Body of pancreas (tissue), 4 donors: ENCODE measurements at regions not wholly inside any gene's neighbourhood (a gene's known extent, or its start where the extent isn't known, plus 50 kb on each side); places are given as distances from the start of the nearest gene placed in this dataset.

Source experiments
- POLR2A ChIP-seq, 3 donors: fragments of 450-650 bp; IDR thresholded peaks; one replicate each; pipeline ENCODE4 v1.6.1; 2016; ENCODE audit warnings: antibody characterized with exemption in 3 of 3, mild to moderate bottlenecking in 2 of 3
- TF ChIP-seq, protein P1 (sequence below), 7 experiments: fragments of 450-650 bp in 4 of 7; fragments of 200-600 bp in 3 of 7; sonication (generic) in 3 of 7; IDR thresholded peaks; one replicate each; pipeline ENCODE4 v1.5.1; 2016 to 2019; ENCODE audit warnings: antibody characterized with exemption in 7 of 7

DNA sequence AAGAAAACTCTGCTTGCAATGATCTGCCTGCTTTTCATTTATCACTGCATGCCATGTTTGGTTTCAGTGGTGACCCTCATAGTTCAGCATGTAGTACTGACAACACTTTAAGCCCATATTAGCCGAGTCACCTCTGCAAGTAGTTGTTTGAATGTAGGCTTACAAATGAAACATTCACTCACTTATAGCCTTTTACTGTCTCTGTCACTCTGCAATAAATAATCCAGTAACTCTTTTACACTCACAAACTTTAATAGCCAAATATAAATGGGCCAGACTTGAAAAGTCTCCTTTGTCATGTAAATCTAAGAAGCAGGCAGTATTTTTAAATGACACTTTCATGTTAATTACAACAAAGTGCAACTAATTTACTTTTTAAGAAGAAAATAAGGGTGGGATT, 1460.0 kb upstream of the ADGRB3 start:
- TF ChIP-seq, protein P1, sequence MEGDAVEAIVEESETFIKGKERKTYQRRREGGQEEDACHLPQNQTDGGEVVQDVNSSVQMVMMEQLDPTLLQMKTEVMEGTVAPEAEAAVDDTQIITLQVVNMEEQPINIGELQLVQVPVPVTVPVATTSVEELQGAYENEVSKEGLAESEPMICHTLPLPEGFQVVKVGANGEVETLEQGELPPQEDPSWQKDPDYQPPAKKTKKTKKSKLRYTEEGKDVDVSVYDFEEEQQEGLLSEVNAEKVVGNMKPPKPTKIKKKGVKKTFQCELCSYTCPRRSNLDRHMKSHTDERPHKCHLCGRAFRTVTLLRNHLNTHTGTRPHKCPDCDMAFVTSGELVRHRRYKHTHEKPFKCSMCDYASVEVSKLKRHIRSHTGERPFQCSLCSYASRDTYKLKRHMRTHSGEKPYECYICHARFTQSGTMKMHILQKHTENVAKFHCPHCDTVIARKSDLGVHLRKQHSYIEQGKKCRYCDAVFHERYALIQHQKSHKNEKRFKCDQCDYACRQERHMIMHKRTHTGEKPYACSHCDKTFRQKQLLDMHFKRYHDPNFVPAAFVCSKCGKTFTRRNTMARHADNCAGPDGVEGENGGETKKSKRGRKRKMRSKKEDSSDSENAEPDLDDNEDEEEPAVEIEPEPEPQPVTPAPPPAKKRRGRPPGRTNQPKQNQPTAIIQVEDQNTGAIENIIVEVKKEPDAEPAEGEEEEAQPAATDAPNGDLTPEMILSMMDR (IDR thresholded peaks at IDR 0.05), result no peak
- TF ChIP-seq POLR2A (IDR thresholded peaks at IDR 0.05), result no peak
